Liver (tissue), 2 donors: ENCODE measurements at regions not wholly inside any gene's neighbourhood (a gene's known extent, or its start where the extent isn't known, plus 50 kb on each side); places are given as distances from the start of the nearest gene placed in this dataset.

ENCODE experiments used
- TF ChIP-seq, protein P1 (sequence below): fragments of 150-350 bp; IDR thresholded peaks from 2 replicates; pipeline ENCODE4 v1.5.1; 2017; ENCODE audit warnings: improper control_type of control experiment, low read depth, low read length; ENCODE audit not compliant: missing input control
- TF ChIP-seq, protein P2 (sequence below): IDR thresholded peaks from 2 replicates; pipeline ENCODE4 v1.6.1; 2016; ENCODE audit warnings: antibody characterized with exemption
- donor health status: healthy.

DNA sequence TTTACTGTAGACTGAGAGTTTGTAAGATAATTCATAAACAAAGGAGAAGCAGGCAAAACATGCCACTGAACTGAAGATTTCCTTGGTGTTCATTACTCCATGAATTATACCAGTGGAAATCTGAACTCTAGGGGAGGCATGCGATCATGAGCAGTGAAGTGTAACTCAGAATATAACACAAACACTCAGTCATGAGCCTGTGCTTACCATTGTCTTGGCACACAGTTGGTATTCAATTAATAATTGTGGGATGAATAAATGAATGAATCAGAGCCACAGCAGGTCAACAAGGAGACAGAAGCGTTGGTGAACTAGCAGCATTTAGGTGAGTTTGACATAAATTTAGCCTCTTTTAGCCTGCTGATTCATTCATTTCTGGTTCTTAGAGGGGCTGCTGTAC, 263.5 kb upstream of the DKK2 start:
- TF ChIP-seq, protein P1, sequence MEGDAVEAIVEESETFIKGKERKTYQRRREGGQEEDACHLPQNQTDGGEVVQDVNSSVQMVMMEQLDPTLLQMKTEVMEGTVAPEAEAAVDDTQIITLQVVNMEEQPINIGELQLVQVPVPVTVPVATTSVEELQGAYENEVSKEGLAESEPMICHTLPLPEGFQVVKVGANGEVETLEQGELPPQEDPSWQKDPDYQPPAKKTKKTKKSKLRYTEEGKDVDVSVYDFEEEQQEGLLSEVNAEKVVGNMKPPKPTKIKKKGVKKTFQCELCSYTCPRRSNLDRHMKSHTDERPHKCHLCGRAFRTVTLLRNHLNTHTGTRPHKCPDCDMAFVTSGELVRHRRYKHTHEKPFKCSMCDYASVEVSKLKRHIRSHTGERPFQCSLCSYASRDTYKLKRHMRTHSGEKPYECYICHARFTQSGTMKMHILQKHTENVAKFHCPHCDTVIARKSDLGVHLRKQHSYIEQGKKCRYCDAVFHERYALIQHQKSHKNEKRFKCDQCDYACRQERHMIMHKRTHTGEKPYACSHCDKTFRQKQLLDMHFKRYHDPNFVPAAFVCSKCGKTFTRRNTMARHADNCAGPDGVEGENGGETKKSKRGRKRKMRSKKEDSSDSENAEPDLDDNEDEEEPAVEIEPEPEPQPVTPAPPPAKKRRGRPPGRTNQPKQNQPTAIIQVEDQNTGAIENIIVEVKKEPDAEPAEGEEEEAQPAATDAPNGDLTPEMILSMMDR: no peak
- TF ChIP-seq, protein P2, sequence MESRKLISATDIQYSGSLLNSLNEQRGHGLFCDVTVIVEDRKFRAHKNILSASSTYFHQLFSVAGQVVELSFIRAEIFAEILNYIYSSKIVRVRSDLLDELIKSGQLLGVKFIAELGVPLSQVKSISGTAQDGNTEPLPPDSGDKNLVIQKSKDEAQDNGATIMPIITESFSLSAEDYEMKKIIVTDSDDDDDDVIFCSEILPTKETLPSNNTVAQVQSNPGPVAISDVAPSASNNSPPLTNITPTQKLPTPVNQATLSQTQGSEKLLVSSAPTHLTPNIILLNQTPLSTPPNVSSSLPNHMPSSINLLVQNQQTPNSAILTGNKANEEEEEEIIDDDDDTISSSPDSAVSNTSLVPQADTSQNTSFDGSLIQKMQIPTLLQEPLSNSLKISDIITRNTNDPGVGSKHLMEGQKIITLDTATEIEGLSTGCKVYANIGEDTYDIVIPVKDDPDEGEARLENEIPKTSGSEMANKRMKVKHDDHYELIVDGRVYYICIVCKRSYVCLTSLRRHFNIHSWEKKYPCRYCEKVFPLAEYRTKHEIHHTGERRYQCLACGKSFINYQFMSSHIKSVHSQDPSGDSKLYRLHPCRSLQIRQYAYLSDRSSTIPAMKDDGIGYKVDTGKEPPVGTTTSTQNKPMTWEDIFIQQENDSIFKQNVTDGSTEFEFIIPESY: no peak
